ENCODE measurements at regions not wholly inside any gene's neighbourhood (a gene's known extent, or its start where the extent isn't known, plus 50 kb on each side); places are given as distances from the start of the nearest gene placed in this dataset.

DNA sequence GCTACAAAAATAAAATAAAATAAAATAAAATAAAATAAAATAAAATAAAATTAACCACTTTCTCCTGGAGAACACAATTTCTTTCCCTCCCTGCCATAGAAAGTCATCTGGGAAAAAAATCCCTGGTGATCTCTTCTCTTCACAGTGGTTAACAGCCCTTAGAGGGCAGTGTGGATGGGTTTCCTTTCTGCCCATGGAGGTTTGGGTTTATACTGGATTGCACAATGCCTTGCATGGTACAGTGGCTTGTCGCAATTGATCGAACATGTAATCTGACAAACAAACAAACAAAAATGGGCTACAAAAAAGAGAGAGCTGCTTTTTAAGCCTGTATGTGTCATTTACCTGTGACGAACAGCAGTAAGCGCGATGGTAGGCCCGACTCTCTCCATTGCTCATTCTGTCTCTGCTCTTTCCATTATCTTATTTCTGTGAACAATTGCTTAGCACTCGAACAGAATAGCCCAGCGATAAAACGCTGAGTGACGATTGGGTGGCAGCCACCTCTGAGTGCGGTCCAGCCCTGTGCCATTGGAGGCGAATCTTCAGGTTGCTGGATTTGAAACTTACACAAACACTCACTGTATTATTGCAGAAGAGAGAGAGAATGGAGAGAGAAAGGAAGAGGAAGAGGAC, 166.1 kb downstream of the CD83 start:
- DNase-seq, result no peak
- Histone ChIP-seq H3K4me3 (no peak overlapping the region), H3K27ac (no peak overlapping the region), H3K36me3 (replicated peaks in 1 of 2; ENCODE audit: insufficient read depth in 1 of 2, low read depth in 2 of 2) (no peaks in the 10 kb centered on the region), H3K9me3 (no peaks in the 10 kb centered on the region), H3K4me1 (no peaks in the 10 kb centered on the region), H3K27me3 (no peaks in the 10 kb centered on the region)
- WGBS, 2 donors, result 85 to 88% methylated on average over 12 of the region's 12 CpGs
- intact Hi-C loops (cut with DNase I), result no loop called here
- ATAC-seq, result no peak
- no peak for TF ChIP-seq POLR2A (IDR thresholded peaks at IDR 0.05)
- peak in 2 of 7 experiments; percentile 9 to 10 for TF ChIP-seq CTCF (IDR thresholded peaks at IDR 0.05)

DNA sequence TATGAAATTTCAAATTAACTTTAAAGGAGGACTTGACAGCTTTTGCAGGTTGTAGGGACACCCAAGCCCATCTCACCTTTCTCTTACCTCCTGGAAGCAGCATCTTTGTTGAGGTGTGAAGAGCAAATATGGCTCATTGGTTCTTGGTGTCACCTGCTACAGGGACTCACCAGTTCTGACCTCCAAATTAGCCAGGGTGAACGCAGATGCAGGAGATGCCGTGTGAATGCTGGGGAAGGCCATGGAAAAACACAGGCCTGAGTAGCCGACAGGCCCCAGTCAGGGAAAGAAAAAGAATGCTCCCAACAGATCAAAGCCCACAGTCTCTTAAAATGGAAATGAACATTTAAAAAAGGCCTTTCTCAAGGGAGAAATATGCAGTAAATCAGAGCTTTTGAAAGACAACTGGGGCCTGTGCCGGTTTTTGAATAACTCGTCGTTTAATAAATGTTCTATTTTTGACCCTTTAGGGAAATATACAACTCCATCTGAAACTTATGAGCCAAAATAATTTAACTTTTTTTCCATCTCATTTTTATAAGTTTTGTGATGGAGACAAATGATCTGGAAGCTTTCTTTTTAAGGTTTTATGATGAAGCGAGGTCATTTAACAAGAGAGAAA, 167.5 kb downstream of the CD83 start:
- Histone ChIP-seq H3K4me1 (no peaks in the 10 kb centered on the region), H3K4me3 (no peak overlapping the region), H3K27me3 (no peaks in the 10 kb centered on the region), H3K9me3 (no peaks in the 10 kb centered on the region), H3K36me3 (replicated peaks in 1 of 2; ENCODE audit: insufficient read depth in 1 of 2, low read depth in 2 of 2) (no peaks in the 10 kb centered on the region), H3K27ac (no peak overlapping the region)
- DNase-seq (no peak), ATAC-seq (no peak)
- intact Hi-C loops (cut with DNase I), result no loop called here
- TF ChIP-seq CTCF (IDR thresholded peaks at IDR 0.05) (no peak), POLR2A (IDR thresholded peaks at IDR 0.05) (no peak)
- 85 to 89% methylated on average over 7 of the region's 7 CpGs for WGBS, 2 donors

GRCh38 chr6:14286144-14286543, 168.6 kb downstream of the CD83 start:
- intact Hi-C loops (cut with DNase I), result no loop called here
- H3K27ac ChIP-seq, result no peak overlapping the region
- DNase-seq (no peak), ATAC-seq (peak; percentile 27)
- TF ChIP-seq POLR2A (IDR thresholded peaks at IDR 0.05), result no peak
- no peak for TF ChIP-seq CTCF (IDR thresholded peaks at IDR 0.05)
- H3K9me3 ChIP-seq, result no peaks in the 10 kb centered on the region
- no peaks in the 10 kb centered on the region for H3K4me1 ChIP-seq
- no peaks in the 10 kb centered on the region for H3K27me3 ChIP-seq
- H3K4me3 ChIP-seq, result no peak overlapping the region
- 70 to 73% methylated on average over 5 of the region's 5 CpGs for WGBS, 2 donors
- H3K36me3 ChIP-seq (replicated peaks in 1 of 2; ENCODE audit: insufficient read depth in 1 of 2, low read depth in 2 of 2), result no peaks in the 10 kb centered on the region

DNA sequence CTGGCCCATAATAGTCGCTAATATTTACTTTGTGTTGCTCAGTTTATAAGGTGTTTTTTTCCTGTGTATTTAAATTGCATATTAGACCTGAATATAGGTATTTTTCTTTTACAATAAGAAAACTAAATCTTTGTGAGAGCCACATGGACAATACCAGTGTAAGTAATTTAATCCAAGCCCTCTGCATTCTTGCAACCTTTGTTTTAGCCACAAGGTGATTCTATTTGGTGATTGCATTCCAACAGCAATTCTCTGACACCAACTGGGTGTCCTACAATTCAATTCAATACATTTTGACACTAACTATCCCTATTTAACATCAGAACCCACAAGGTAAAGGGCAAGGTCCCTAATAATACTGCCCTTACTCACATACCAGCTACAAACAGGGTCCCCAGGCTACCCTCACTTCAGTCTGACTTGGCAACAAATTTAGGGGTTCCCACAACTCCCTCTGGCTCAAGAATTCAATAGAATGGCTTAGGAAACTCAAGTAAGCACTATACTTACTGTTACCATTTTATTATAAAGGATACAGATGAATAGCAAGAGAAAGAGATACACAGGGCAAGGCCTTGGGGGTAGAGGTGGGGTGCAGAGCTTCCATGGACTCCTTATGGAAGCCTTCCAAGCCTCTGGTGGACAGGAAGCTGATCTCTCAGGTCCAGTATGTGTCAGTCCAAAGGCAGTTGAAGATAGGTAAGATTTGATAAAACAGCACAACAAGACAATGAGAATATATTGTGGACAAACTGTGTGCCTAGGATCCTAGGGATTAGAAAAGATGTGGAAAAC, 169.3 kb downstream of the CD83 start:
- intact Hi-C loops (cut with DNase I), result no loop called here
- no peak for TF ChIP-seq CTCF (IDR thresholded peaks at IDR 0.05)
- TF ChIP-seq POLR2A (IDR thresholded peaks at IDR 0.05), result no peak
- DNase-seq, result no peak
- no peaks in the 10 kb centered on the region for H3K27me3 ChIP-seq
- no peaks in the 10 kb centered on the region for H3K9me3 ChIP-seq
- no peak overlapping the region for H3K27ac ChIP-seq
- 76 to 79% methylated on average over 1 of the region's 1 CpG for WGBS, 2 donors
- no peak for ATAC-seq
- H3K36me3 ChIP-seq (replicated peaks in 1 of 2; ENCODE audit: insufficient read depth in 1 of 2, low read depth in 2 of 2), result no peaks in the 10 kb centered on the region
- no peak overlapping the region for H3K4me3 ChIP-seq
- no peaks in the 10 kb centered on the region for H3K4me1 ChIP-seq

Measured in body of pancreas (tissue), 4 donors.